IMR-90 (cell line): ENCODE measurements at regions not wholly inside any gene's neighbourhood (a gene's known extent, or its start where the extent isn't known, plus 50 kb on each side); places are given as distances from the start of the nearest gene placed in this dataset.
"Not testable (repeated sequence)": the region's sequence is repeated elsewhere in the genome, so short reads cannot be mapped to it uniquely, and the experiment has no call there.

Experiments used
- ATAC-seq: fragments of 200-7000 bp; cut with Tn5 transposase; 2 replicates; pipeline ENCODE4 v1.9.1; 2020; ENCODE audit warnings: low read depth, mild to moderate bottlenecking, moderate library complexity
- BruUV-seq: library from RNA; stranded (reverse); fragments of 400-500 nt; replicated peaks from 2 replicates; lab custom pipeline; 2021; lab: Mats Ljungman, UMichigan
- CTCF ChIA-PET: fragments of 300-600 bp; formaldehyde crosslinking; extraction: SDS; loops from one replicate; lab custom pipeline; 2021; ENCODE audit warnings: antibody characterized with exemption; lab: Yijun Ruan, JAX
- POLR2A ChIA-PET: fragments of 300-600 bp; sonication (Branson Sonifier 250); formaldehyde crosslinking; loops from one replicate; lab custom pipeline; 2022; ENCODE audit warnings: antibody characterized with exemption; ENCODE audit not compliant: unreplicated experiment; lab: Charles Lee
- DNase-seq: peaks from one replicate; pipeline ENCODE4 v3.0.0; 2013
- H2AFZ ChIP-seq: replicated peaks from 2 replicates; pipeline ENCODE3; 2013; ENCODE audit warnings: low read length, mild to moderate bottlenecking; ENCODE audit not compliant: poor library complexity
- H2AK5ac ChIP-seq: 2 replicates; pipeline ENCODE4 v1.6.1; 2013; ENCODE audit warnings: low read depth, low read length, inconsistent platforms
- H2AK9ac ChIP-seq: replicated peaks from 2 replicates; pipeline ENCODE3; 2013; ENCODE audit warnings: mild to moderate bottlenecking, low read depth, low read length, moderate library complexity; ENCODE audit not compliant: poor library complexity
- H2BK120ac ChIP-seq: 2 replicates; pipeline ENCODE4 v1.6.1; 2013; ENCODE audit warnings: low read depth, low read length, inconsistent platforms
- H2BK15ac ChIP-seq: 3 replicates; pipeline ENCODE4 v1.6.1; 2013; ENCODE audit warnings: low read depth, low read length, inconsistent platforms
- H2BK20ac ChIP-seq: 2 replicates; pipeline ENCODE4 v1.6.1; 2013; ENCODE audit warnings: low read depth, mild to moderate bottlenecking, inconsistent platforms, low read length, moderate library complexity
- H2BK5ac ChIP-seq: 2 replicates; pipeline ENCODE4 v1.6.1; 2013; ENCODE audit warnings: mild to moderate bottlenecking, low read depth, low read length, inconsistent platforms; ENCODE audit not compliant: poor library complexity, severe bottlenecking
- H3K14ac ChIP-seq: replicated peaks from 2 replicates; pipeline ENCODE4 v1.6.1; 2013; ENCODE audit warnings: low read depth, low read length, inconsistent platforms
- H3K18ac ChIP-seq: 2 replicates; pipeline ENCODE4 v1.6.1; 2013; ENCODE audit warnings: low read depth, low read length, control low read depth
- H3K23ac ChIP-seq: 2 replicates; pipeline ENCODE4 v1.6.1; 2013; ENCODE audit warnings: low read depth, low read length, inconsistent platforms
- H3K27ac ChIP-seq: 2 replicates; pipeline ENCODE4 v1.5.1; 2013; ENCODE audit warnings: mild to moderate bottlenecking, control low read depth, low read length; ENCODE audit not compliant: insufficient read depth
- H3K27me3 ChIP-seq: 2 replicates; pipeline ENCODE4 v1.6.1; 2013; ENCODE audit warnings: low read length; ENCODE audit not compliant: control insufficient read depth, insufficient read depth
- H3K36me3 ChIP-seq: 2 replicates; pipeline ENCODE4 v1.6.1; 2013; ENCODE audit warnings: low read length, mixed read lengths; ENCODE audit not compliant: control insufficient read depth, insufficient read depth
- H3K4ac ChIP-seq: 2 replicates; pipeline ENCODE4 v1.6.1; 2013; ENCODE audit warnings: low read depth, low read length, inconsistent platforms
- H3K4me1 ChIP-seq: 2 replicates; pipeline ENCODE4 v1.6.1; 2013; ENCODE audit warnings: low read length, mixed read lengths; ENCODE audit not compliant: control insufficient read depth, insufficient read depth
- H3K4me2 ChIP-seq: 2 replicates; pipeline ENCODE4 v1.6.1; 2013; ENCODE audit warnings: low read depth, mild to moderate bottlenecking, control low read depth, low read length, moderate library complexity
- H3K4me3 ChIP-seq: 2 replicates; pipeline ENCODE4 v1.5.1; 2013; ENCODE audit warnings: low read depth, mild to moderate bottlenecking, control low read depth, low read length, moderate library complexity; ENCODE audit not compliant: insufficient read depth
- H3K56ac ChIP-seq: 2 replicates; pipeline ENCODE4 v1.6.1; 2013; ENCODE audit warnings: low read length, inconsistent platforms; ENCODE audit not compliant: insufficient read depth; ENCODE audit errors: extremely low read depth
- H3K79me1 ChIP-seq, 2 experiments: 2 replicates each; pipeline ENCODE4 v1.6.1; 2013; ENCODE audit warnings: low read length in 2 of 2, inconsistent platforms in 1 of 2, low read depth in 1 of 2
- H3K9ac ChIP-seq: 2 replicates; pipeline ENCODE4 v1.6.1; 2013; ENCODE audit warnings: low read depth, low read length, control low read depth
- H3K9me1 ChIP-seq: 2 replicates; pipeline ENCODE4 v1.6.1; 2013; ENCODE audit warnings: low read length, inconsistent platforms; ENCODE audit not compliant: insufficient read depth
- H3K9me3 ChIP-seq: 2 replicates; pipeline ENCODE4 v1.6.1; 2013; ENCODE audit warnings: low read length; ENCODE audit not compliant: control insufficient read depth, insufficient read depth
- H4K20me1 ChIP-seq: 2 replicates; pipeline ENCODE4 v1.6.1; 2013; ENCODE audit warnings: low read length, inconsistent platforms; ENCODE audit not compliant: insufficient read depth
- H4K5ac ChIP-seq: 2 replicates; pipeline ENCODE4 v1.6.1; 2013; ENCODE audit warnings: mild to moderate bottlenecking, low read depth, low read length, control low read depth
- H4K8ac ChIP-seq, 2 experiments: 2 replicates each; pipeline ENCODE4 v1.6.1; 2013; ENCODE audit warnings: low read depth in 2 of 2, low read length in 2 of 2, control low read depth in 1 of 2, inconsistent platforms in 1 of 2
- H4K91ac ChIP-seq: 2 replicates; pipeline ENCODE4 v1.6.1; 2013; ENCODE audit warnings: low read depth, low read length, inconsistent platforms; ENCODE audit not compliant: insufficient read depth
- CEBPB ChIP-seq: IDR thresholded peaks from 2 replicates; pipeline ENCODE4 v1.6.1; 2012; ENCODE audit warnings: low read depth, low read length, improper control_type of control experiment
- CHD1 ChIP-seq: IDR thresholded peaks from 2 replicates; pipeline ENCODE4 v1.6.1; 2012; ENCODE audit warnings: low read depth, low read length, improper control_type of control experiment
- MAZ ChIP-seq: IDR thresholded peaks from 2 replicates; pipeline ENCODE4 v1.6.1; 2012; ENCODE audit warnings: low read depth, mild to moderate bottlenecking, low read length, improper control_type of control experiment, moderate library complexity, borderline replicate concordance
- MXI1 ChIP-seq: IDR thresholded peaks from 2 replicates; pipeline ENCODE4 v1.6.1; 2012; ENCODE audit warnings: low read depth, mild to moderate bottlenecking, low read length, moderate library complexity, borderline replicate concordance
- POLR2A ChIP-seq: IDR thresholded peaks from 2 replicates; pipeline ENCODE4 v1.6.1; 2012; ENCODE audit warnings: mild to moderate bottlenecking, low read depth, low read length
- RAD21 ChIP-seq: IDR thresholded peaks from 2 replicates; pipeline ENCODE4 v1.6.1; 2012; ENCODE audit warnings: low read length, improper control_type of control experiment
- SMC3 ChIP-seq: fragments of 150-350 bp; IDR thresholded peaks from 2 replicates; pipeline ENCODE4 v1.6.1; 2016; ENCODE audit warnings: low read depth, mild to moderate bottlenecking, antibody characterized with exemption, low read length, moderate library complexity
- WGBS, 2 experiments: methylation state at CpG; one replicate each; pipeline versions ENCODE4 v1.1.5 to v1.1.7; 2013; ENCODE audit warnings: missing lambda C conversion rate in 2 of 2; ENCODE audit not compliant: insufficient read length in 1 of 2; ENCODE audit errors: extremely low coverage in 2 of 2; 5-methylcytosine and 5-hydroxymethylcytosine counted together
- dilution Hi-C: fragments of 300-500 bp; cut with HindIII; formaldehyde crosslinking; loops from one replicate; pipeline ENCODE4 v1.14.3; 2018; ENCODE audit warnings: low sequenced_read_pairs; ENCODE audit not compliant: unreplicated experiment
- in situ Hi-C: fragments of 300-500 bp; cut with MboI; formaldehyde crosslinking; loops from 3 replicates; pipeline ENCODE4 v1.14.3; 2019; ENCODE audit warnings: low sequenced_read_pairs, inconsistent platforms, mixed read lengths
- intact Hi-C: fragments of 100-400 bp; cut with micrococcal nuclease; formaldehyde crosslinking; loops from 2 replicates; pipeline ENCODE4 v1.10.0; 2022
- TF ChIP-seq, protein P1 (sequence below): fragments of 150-350 bp; IDR thresholded peaks from 2 replicates; pipeline ENCODE4 v1.6.1; 2016; ENCODE audit warnings: low read depth, mild to moderate bottlenecking, low read length, moderate library complexity, borderline replicate concordance

DNA sequence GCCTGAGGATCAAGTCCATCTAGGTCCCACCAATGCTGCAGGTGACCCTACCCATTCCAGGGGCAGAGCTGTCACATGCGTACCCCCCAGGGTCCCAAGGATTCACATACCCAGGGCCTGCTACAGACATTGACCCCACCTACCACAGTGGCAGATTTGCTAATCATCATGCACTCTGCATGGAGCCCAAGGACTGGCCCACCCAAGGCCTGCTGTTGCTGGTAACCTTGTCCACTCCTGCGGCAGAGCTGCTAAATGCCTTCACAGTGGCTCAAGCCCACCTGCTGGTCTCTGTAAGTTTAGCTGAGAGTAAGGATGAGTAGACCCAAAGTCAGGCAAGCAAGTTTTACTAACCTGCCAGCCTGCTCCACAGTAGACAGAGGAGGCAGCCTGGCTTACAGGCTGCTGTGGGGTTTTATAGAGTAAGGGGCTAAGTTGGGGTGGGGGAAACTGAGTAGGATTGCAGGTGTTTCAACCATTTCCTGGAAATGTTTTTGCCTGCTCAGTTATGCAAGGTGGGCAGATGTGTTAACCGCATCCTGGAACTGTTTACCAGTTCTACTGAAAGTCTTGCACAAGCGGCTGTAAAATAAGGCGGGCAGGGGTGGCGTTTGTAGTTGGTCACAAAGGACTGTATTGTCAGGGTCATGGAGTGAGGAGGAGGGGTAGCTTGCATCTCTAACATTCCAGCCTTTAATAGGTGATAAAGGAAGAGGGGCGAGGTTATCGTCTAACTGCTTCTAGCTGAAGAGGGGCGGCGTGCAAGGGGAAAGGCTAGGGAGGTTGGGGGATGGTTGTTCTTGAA, 2163.5 kb upstream of the WWC1 start:
- intact Hi-C loops, result no loop called here
- dilution Hi-C loops, result no loop called here
- Histone ChIP-seq H3K27me3 (no peaks in the 10 kb centered on the region), H4K5ac (no peak overlapping the region), H3K23ac (no peak overlapping the region), H2AFZ (no peak overlapping the region), H3K4me3 (no peak overlapping the region), H2AK5ac (no peak overlapping the region), H3K27ac (no peak overlapping the region), H4K91ac (no peak overlapping the region), H2BK20ac (no peak overlapping the region), H3K56ac (no peak overlapping the region), H3K36me3 (no peaks in the 10 kb centered on the region), H3K14ac (no peak overlapping the region), H2BK5ac (no peak overlapping the region), H4K8ac (no peak overlapping the region), H2BK15ac (no peak overlapping the region), H3K4ac (no peak overlapping the region), H3K9ac (no peak overlapping the region), H3K9me1 (no peaks in the 10 kb centered on the region), H3K18ac (no peak overlapping the region), H3K4me1 (no peaks in the 10 kb centered on the region), H2AK9ac (no peak overlapping the region), H2BK120ac (no peak overlapping the region), H4K20me1 (no peaks in the 10 kb centered on the region), H3K4me2 (no peak overlapping the region), H3K9me3 (peaks cover 40% of the 10 kb centered on the region), H3K79me1 (no peaks in the 10 kb centered on the region)
- DNase-seq, result no peak
- ATAC-seq, result no peak
- BruUV-seq, result no TSS peak
- POLR2A ChIA-PET, result no interaction called here
- no CpG with 5 or more reads among the region's 10 CpGs for WGBS, 2 experiments
- in situ Hi-C loops, result no loop called here
- TF ChIP-seq, protein P1, sequence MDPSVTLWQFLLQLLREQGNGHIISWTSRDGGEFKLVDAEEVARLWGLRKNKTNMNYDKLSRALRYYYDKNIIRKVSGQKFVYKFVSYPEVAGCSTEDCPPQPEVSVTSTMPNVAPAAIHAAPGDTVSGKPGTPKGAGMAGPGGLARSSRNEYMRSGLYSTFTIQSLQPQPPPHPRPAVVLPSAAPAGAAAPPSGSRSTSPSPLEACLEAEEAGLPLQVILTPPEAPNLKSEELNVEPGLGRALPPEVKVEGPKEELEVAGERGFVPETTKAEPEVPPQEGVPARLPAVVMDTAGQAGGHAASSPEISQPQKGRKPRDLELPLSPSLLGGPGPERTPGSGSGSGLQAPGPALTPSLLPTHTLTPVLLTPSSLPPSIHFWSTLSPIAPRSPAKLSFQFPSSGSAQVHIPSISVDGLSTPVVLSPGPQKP, result no peak
- TF ChIP-seq MAZ (no peak), CHD1 (no peak), SMC3 (no peak), CEBPB (no peak), MXI1 (no peak), RAD21 (no peak), POLR2A (no peak)
- CTCF ChIA-PET, result interaction anchor here (0.5 to 0.6 kb wide), 2 partner anchors 1443 to 1836 kb away, joined by 5 read pairs; no protein-coding TSS in a partner anchor

DNA sequence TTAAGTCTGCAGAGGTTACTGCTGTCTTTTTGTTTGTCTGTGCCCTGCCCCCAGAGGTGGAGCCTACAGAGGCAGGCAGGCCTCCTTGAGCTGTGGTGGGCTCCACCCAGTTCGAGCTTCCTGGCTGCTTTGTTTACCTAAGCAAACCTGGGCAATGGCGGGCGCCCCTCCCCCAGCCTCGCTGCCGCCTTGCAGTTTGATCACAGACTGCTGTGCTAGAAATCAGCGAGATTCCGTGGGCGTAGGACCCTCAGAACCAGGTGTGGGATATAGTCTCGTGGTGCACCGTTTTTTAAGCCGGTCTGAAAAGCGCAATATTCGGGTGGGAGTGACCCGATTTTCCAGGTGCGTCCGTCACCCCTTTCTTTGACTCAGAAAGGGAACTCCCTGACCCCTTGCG, 2146.3 kb upstream of the WWC1 start:
- H2BK120ac ChIP-seq, H3K14ac ChIP-seq, H4K20me1 ChIP-seq, H4K8ac ChIP-seq, H4K91ac ChIP-seq, H2AFZ ChIP-seq, H3K23ac ChIP-seq, H2AK9ac ChIP-seq, H3K79me1 ChIP-seq, H2BK15ac ChIP-seq, ATAC-seq, H4K5ac ChIP-seq, H3K9ac ChIP-seq, in situ Hi-C loops, dilution Hi-C loops, intact Hi-C loops, H2AK5ac ChIP-seq, H3K27me3 ChIP-seq, H3K9me1 ChIP-seq, H2BK5ac ChIP-seq, H3K27ac ChIP-seq, H3K18ac ChIP-seq, H3K36me3 ChIP-seq, H3K9me3 ChIP-seq, H3K56ac ChIP-seq, DNase-seq, H3K4ac ChIP-seq, H3K4me3 ChIP-seq, H3K4me1 ChIP-seq, BruUV-seq, POLR2A ChIA-PET, H2BK20ac ChIP-seq, H3K4me2 ChIP-seq, CTCF ChIA-PET: not testable (repeated sequence)
- WGBS, 2 experiments, result no CpG with 5 or more reads among the region's 17 CpGs
